Astrocyte of the spinal cord (primary cell): ENCODE measurements at regions not wholly inside any gene's neighbourhood (a gene's known extent, or its start where the extent isn't known, plus 50 kb on each side); places are given as distances from the start of the nearest gene placed in this dataset.

Source experiments
- DNase-seq: peaks from one replicate; pipeline ENCODE4 v3.0.0; 2011; ENCODE audit warnings: low read depth, low spot score
- H3K4me3 ChIP-seq: 2 replicates; pipeline ENCODE4 v1.5.1; 2011; ENCODE audit warnings: low read depth, mild to moderate bottlenecking, low read length, moderate library complexity
- CTCF ChIP-seq: IDR thresholded peaks from 2 replicates; pipeline ENCODE4 v1.5.1; 2012; ENCODE audit warnings: low read depth, mild to moderate bottlenecking, low read length, inconsistent platforms
- in situ Hi-C: cut with HindIII; loops from 2 replicates; pipeline ENCODE4 v1.10.0; 2017; ENCODE audit warnings: low sequenced_read_pairs

GRCh38 chr3:120516136-120516535 lies 65.3 kb upstream of the FSTL1 start:
- in situ Hi-C loops: no loop called here
- DNase-seq: no peak
- no peak overlapping the region for H3K4me3 ChIP-seq
- no peak for TF ChIP-seq CTCF

GRCh38 chr3:120512655-120513054 lies 61.9 kb upstream of the FSTL1 start:
- DNase-seq: no peak
- in situ Hi-C loops: no loop called here
- no peak for TF ChIP-seq CTCF
- no peak overlapping the region for H3K4me3 ChIP-seq

GRCh38 chr3:120506828-120507774 lies 56.3 kb upstream of the FSTL1 start:
- in situ Hi-C loops: no loop called here
- no peak overlapping the region for H3K4me3 ChIP-seq
- peak; percentile 61 for DNase-seq
- peak; percentile 78 for TF ChIP-seq CTCF

GRCh38 chr3:120506076-120506827 lies 55.5 kb upstream of the FSTL1 start:
- TF ChIP-seq CTCF: no peak
- in situ Hi-C loops: no loop called here
- H3K4me3 ChIP-seq: no peak overlapping the region
- peak; percentile 60 for DNase-seq

- in situ Hi-C loops: no loop called here
- DNase-seq: no peak
- TF ChIP-seq CTCF: no peak
- H3K4me3 ChIP-seq: no peak overlapping the region
Measured at GRCh38 chr3:120503727-120504616, 53.2 kb upstream of the FSTL1 start.

- TF ChIP-seq CTCF: no peak
- in situ Hi-C loops: no loop called here
- H3K4me3 ChIP-seq: no peak overlapping the region
Measured at GRCh38 chr3:120502116-120502515, 51.3 kb upstream of the FSTL1 start.

More at GRCh38 chr3:120502116-120502515, 51.3 kb upstream of the FSTL1 start:
- DNase-seq: no peak
